HG03139 (cell line): ENCODE measurements at regions not wholly inside any gene's neighbourhood (a gene's known extent, or its start where the extent isn't known, plus 50 kb on each side); places are given as distances from the start of the nearest gene placed in this dataset.
"Not testable (repeated sequence)": the region's sequence is repeated elsewhere in the genome, so short reads cannot be mapped to it uniquely, and the experiment has no call there.

Experiments
- ATAC-seq: cut with Tn5 transposase; IDR thresholded peaks from one replicate; pipeline ENCODE4 v1.9.1; 2021; ENCODE audit not compliant: unreplicated experiment

- no peak for ATAC-seq
Observed at GRCh38 chr4:28007693-28008092, 1147.1 kb downstream of the STIM2 start.

DNA sequence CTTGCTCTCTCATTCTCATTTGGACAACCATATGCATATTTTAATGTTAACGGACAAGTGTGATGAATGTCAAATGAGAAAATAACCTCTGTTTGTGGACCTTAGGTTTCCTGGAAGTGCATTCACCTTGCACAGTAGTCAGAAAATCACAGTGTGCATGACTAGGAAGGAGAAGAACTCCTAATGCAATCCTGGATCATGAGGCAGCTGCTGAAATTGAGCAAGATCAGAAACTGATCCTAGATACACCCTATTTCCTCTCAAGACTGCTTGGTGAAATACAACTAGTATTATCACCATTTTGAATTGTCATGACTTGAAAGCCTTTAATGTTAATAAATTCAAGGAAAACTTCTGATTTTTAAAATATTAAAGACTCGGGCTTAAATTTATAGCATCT is 1148.9 kb downstream of the STIM2 start:
- ATAC-seq, result no peak

DNA sequence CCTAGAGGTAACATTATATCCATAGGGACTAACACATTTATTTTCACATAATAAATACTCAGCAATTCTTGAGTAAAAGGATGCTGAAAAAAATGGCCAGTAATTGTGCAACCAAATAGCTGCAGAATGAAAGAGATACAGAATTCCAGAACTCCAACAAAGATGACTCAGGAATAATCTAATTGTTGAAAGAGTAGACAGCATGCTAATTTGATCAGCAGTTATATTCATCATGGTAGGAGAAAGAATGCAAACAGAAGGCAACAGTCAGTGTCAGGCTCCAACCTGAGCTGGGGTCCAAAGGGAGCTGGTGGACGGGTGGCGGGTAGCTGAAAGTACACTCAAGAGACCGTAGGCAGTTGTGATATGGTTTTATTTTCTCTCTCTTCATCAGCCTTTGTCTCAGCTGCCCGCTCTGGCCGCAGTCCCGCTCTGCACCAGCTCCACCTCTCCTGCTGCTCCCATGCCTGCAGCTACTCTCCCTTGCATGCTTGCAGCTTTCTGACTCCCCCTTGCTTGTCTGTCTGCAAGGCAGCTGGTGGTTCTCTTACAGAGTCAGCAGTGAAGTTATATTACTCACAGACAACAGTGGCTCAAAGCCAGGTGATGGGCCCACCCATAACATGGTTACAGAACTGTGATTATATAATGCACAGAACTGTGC is 1150.1 kb downstream of the STIM2 start:
- no peak for ATAC-seq

DNA sequence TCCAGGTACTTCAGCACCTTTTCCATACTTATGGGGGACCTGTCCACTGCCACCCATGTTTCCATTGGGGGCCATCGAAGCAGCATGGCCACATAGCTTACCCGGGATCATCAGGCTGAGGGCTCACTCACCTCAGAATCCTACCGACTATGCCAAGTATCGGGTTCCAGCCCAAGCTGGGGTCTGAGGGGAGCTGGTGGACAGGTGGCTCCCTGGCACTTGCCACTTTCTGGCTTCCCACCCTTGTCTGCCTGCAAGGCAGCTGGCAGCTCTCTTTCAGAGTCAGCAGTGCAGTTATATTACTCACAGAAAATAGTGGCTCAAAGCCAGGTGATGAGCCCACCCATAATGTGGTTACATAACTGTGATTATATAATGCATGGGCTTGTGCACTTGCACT is 1153.8 kb downstream of the STIM2 start:
- ATAC-seq, result no peak

DNA sequence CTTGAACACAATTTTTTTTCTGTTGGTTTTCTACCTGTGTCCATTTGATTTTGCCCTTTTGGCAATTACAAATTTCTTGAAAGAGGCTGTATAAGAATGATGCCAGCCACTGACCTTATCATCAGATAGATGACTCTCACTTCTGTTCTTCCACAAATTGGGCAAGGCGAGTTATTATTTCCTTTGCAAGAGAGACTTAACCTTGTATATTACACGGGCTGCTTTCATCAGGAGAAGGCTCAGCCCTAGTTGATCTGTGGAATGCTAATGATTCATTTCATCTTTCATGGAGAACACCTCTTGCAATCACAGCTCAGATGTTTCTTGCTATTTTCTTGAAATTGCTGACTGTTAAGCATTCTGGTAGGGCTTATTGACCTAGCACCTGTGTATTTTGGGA is 1155.4 kb downstream of the STIM2 start:
- no peak for ATAC-seq

GRCh38 chr4:28038253-28038652 is 1177.6 kb downstream of the STIM2 start:
- not testable (repeated sequence) for ATAC-seq

DNA sequence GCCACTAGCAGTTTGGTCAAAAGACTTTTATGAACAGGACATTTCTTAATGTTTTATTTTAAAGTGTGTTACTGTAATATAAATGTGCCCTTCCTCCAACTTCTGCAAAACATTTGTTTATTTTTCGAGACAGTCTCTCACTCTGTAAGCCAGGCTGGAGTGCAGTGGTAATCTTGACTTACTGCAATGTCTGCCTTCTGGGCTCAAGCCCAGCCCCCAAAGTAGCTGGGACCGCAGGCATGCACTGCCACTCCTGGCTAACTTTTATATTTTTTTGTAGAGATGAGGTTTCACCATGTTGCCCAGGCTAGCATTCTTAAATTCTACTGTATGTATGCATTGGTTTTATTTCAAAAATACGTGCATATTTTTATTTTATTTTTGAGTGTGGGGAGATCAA is 1201.9 kb downstream of the STIM2 start:
- no peak for ATAC-seq

GRCh38 chr4:28073860-28074555 is 1213.4 kb downstream of the STIM2 start:
- no peak for ATAC-seq

DNA sequence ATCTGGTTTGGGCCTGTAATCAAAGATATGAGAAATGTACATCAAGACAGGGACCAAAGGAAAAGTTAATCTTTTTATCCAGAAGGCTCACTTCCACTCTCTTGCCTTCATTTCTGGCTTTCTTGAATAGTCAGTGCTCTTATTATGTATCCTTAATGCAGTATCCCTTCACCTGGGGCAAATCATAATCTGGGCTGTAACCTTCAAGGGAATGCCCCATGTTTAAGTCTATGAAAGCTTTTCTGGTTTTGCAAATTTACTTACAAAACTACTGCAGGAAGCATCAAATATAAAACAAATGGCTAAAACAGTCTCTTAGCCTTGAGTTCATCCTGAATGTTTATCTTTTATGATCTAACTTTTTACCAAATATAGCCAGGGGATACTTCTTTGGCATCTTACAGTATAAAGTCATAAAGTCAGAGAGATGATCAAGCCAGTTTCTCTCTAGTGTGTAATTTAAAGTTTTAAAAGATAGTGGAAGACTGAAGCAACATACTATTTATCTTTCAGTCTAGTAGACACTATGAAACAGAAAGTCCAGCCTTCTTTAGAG is 1214.8 kb downstream of the STIM2 start:
- ATAC-seq, result no peak

- not testable (repeated sequence) for ATAC-seq
Observed at GRCh38 chr4:28077203-28077602, 1216.6 kb downstream of the STIM2 start.

- ATAC-seq, result no peak
Observed at GRCh38 chr4:28082686-28083390, 1222.2 kb downstream of the STIM2 start.

DNA sequence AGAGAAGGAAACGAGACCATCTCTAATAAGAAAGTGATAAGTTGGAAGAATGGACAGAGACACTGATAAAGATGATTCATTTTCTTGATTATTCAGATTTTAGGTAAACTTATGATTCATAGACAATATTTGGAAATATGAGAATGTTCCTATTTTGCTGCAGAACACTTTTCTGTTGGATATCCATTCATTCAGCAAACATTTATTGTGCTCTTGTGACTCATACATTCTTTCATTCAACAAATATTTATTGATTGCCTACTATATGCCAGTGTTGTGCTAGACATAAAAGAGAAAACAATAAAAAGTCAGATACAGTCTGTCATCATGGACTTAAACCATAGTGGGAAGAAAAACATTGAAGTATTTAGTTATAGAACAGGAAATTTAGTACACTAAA is 1232.0 kb downstream of the STIM2 start:
- no peak for ATAC-seq

- no peak for ATAC-seq
Observed at GRCh38 chr4:28093071-28093470, 1232.4 kb downstream of the STIM2 start.

- no peak for ATAC-seq
Observed at GRCh38 chr4:28101583-28101982, 1240.9 kb downstream of the STIM2 start.

DNA sequence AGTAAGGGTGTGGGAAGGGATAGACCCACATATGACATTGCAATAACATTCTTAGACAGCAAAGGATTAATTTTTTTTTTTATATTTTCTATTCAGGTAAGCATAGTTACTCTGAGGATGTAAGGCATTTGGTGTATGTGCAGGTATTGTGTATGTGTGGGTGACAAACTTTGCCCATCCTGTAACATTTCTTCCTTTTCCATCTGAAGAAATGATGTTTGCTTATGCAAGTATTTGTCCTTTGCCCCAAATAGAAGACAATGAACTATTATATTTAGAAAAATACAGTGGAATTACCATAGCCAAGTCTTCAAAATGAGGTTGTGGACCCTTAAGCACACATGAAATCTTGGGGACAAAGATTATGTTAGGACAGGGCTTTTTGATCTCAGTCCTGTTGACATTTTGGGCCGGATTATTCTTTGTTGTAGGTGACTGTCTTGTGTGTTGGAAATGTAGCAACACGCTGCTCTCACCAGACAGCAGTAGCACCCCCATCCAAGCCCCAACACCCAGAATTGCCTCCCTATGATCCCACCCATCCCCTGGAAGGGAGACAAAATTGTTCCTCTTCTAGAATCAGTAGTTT is 1244.7 kb downstream of the STIM2 start:
- no peak for ATAC-seq

DNA sequence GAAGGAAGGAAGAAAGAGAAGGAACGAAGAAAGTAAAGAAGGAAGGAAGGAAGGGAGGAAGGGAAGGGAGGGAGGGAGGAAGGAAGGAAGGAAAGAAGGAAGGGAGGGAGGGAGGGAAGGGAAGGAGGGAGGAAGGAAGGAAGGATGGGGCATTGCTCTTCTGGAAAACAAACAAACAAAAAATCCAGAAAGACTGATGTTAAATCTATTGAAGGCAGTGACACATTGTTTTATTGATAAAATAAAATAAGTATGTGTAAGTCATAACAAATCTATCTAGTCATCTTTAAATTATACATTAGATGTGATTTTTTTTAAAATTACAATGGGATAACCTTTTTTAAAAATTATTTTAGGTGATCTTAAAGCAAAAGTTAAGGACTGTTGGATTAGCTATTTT is 1245.5 kb downstream of the STIM2 start:
- ATAC-seq, result no peak

DNA sequence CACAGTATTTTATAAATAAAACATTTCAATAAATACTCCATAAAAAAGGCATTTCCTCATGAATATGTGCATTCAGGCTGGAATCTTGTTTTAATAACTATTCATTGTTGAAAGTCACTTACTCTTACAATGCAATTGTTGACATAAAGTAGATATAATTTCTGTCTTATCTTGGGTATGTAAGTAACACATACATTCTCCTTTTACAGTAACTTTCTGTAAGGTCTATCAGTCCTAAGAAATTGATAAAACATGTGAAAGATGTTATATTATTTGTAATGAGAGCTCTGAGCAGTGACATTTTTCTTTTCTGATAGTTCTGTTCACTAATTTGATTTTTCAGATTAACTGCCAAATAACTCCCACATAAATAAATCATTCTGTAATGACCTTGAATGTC is 1249.2 kb downstream of the STIM2 start:
- no peak for ATAC-seq

GRCh38 chr4:28112691-28113335 is 1252.2 kb downstream of the STIM2 start:
- ATAC-seq, result not testable (repeated sequence)

DNA sequence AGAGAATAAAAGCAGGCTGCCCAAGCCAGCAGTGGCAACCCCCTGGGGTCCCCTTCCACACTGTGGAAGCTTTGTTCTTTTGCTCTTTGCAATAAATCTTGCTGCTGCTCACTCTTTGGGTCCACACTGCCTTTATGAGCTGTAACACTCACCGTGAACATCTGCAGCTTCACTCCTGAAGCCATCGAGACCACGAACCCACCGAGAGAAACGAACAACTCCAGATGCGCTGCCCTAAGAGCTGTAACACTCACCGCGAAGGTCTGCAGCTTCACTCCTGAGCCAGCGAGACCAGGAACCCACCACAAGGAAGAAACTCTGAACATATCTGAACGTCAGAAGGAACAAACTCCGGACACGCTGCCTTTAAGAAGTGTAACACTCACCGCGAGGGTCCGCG is 1252.9 kb downstream of the STIM2 start:
- ATAC-seq, result not testable (repeated sequence)

- ATAC-seq, result not testable (repeated sequence)
Observed at GRCh38 chr4:28116526-28117083, 1256.0 kb downstream of the STIM2 start.
